Esophagus squamous epithelium (tissue), 4 donors: ENCODE measurements at regions not wholly inside any gene's neighbourhood (a gene's known extent, or its start where the extent isn't known, plus 50 kb on each side); places are given as distances from the start of the nearest gene placed in this dataset.

ENCODE experiments used
- POLR2A ChIP-seq, 4 donors: fragments of 450-650 bp; IDR thresholded peaks; one replicate each; pipeline ENCODE4 v1.6.1; 2017; ENCODE audit warnings: antibody characterized with exemption in 4 of 4, mild to moderate bottlenecking in 4 of 4, moderate library complexity in 3 of 4
- TF ChIP-seq, protein P1 (sequence below), 6 experiments: fragments of 450-650 bp in 4 of 6; fragments of 200-600 bp in 2 of 6; sonication (generic) in 2 of 6; IDR thresholded peaks; one replicate each; pipeline ENCODE4 v1.5.1; 2016 to 2019; ENCODE audit warnings: antibody characterized with exemption in 6 of 6, mild to moderate bottlenecking in 4 of 6, moderate library complexity in 4 of 6

DNA sequence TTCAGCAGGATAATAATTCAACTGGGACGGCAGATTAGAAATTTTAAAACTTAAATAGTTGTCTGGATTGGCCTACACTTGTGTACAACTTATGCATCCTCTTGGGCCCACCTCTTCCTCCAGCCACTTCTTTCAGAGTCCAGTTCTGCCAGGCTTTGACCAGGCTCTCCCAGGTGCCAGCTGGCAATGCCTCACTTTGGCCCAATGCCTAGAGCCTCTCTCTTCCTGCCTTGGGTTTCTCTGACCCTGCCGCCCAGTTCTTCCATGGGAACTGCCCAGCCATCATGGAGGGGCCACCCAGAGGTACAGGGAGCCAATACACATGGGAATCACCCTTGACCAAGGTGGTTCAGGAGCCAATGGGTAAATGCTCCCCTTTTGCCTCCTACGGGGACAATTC is 135.5 kb downstream of the IRS1 start:
- TF ChIP-seq, protein P1, sequence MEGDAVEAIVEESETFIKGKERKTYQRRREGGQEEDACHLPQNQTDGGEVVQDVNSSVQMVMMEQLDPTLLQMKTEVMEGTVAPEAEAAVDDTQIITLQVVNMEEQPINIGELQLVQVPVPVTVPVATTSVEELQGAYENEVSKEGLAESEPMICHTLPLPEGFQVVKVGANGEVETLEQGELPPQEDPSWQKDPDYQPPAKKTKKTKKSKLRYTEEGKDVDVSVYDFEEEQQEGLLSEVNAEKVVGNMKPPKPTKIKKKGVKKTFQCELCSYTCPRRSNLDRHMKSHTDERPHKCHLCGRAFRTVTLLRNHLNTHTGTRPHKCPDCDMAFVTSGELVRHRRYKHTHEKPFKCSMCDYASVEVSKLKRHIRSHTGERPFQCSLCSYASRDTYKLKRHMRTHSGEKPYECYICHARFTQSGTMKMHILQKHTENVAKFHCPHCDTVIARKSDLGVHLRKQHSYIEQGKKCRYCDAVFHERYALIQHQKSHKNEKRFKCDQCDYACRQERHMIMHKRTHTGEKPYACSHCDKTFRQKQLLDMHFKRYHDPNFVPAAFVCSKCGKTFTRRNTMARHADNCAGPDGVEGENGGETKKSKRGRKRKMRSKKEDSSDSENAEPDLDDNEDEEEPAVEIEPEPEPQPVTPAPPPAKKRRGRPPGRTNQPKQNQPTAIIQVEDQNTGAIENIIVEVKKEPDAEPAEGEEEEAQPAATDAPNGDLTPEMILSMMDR (IDR thresholded peaks at IDR 0.05): no peak
- TF ChIP-seq POLR2A (IDR thresholded peaks at IDR 0.05): no peak
